ENCODE measurements at regions not wholly inside any gene's neighbourhood (a gene's known extent, or its start where the extent isn't known, plus 50 kb on each side); places are given as distances from the start of the nearest gene placed in this dataset.
"Not testable (repeated sequence)": the region's sequence is repeated elsewhere in the genome, so short reads cannot be mapped to it uniquely, and the experiment has no call there.

DNA sequence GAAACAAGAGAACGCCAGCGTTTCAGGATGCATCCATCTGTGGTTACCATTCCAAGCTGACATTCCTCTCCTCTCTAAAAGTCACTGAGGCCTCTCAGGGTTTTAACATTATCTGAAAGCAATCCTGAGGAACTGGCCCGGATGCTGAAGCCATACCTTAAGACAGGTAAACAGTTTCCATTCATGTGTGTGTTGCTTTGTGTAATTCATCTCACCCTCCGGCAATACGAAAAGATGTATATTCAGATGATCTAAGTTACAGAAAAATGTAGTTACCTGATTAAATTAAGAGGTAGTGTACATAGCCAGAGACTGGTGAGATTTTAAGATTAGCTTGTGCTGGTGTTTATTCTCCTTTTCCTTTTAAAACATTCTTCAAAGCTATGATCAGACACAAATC is 68.4 kb upstream of the BACH2 start:
- Histone ChIP-seq H3K9me3 (ENCODE audit: control insufficient read depth in 5 of 5, low read length in 5 of 5) (no peaks in the 10 kb centered on the region), H3K27ac (ENCODE audit: low read depth, low read length) (no peak overlapping the region)

DNA sequence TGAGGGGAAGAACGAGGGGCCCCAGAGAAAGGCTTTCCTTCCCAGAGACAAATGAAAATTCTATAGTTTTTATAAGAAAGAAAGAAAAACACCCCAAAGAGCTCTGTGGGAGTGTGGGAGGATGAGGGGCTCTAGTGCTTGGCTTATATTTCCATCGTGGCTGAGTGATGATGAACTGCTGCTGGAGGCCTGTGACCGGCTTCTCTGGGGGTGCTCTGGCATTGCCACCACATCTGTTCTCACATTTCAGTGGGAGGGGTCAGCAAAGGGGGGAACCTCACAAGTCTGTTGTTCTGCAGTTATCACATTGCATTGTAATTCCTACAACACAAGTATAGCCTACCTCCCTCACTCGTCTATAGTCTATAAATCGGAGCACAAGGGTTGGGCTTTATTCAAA is 67.6 kb upstream of the BACH2 start:
- Histone ChIP-seq H3K36me3 (ENCODE audit: control insufficient read depth in 5 of 5, insufficient read depth in 5 of 5, low read length in 5 of 5) (no peaks in the 10 kb centered on the region), H3K27me3 (ENCODE audit: control insufficient read depth in 5 of 5, insufficient read depth in 4 of 5, low read length in 5 of 5) (no peaks in the 10 kb centered on the region), H3K4me1 (ENCODE audit: control insufficient read depth in 5 of 5, insufficient read depth in 5 of 5, low read length in 5 of 5) (peaks cover 0 to 10% (median 7%) of the 10 kb centered on the region in 5 donors), H3K9ac (ENCODE audit: low read length in 5 of 5) (no peak overlapping the region), H3K4me3 (ENCODE audit: low read depth in 1 of 5, low read length in 5 of 5) (no peak overlapping the region), H3K27ac (ENCODE audit: low read depth, low read length) (no peak overlapping the region), H3K9me3 (ENCODE audit: control insufficient read depth in 5 of 5, low read length in 5 of 5) (no peaks in the 10 kb centered on the region)

More for the DNA sequence above, 68.4 kb upstream of the BACH2 start:
- Histone ChIP-seq H3K4me3 (ENCODE audit: low read depth in 1 of 5, low read length in 5 of 5) (no peak overlapping the region), H3K9ac (ENCODE audit: low read length in 5 of 5) (no peak overlapping the region), H3K27me3 (ENCODE audit: control insufficient read depth in 5 of 5, insufficient read depth in 4 of 5, low read length in 5 of 5) (no peaks in the 10 kb centered on the region), H3K4me1 (ENCODE audit: control insufficient read depth in 5 of 5, insufficient read depth in 5 of 5, low read length in 5 of 5) (peaks cover 0 to 12% (median 8%) of the 10 kb centered on the region in 5 donors), H3K36me3 (ENCODE audit: control insufficient read depth in 5 of 5, insufficient read depth in 5 of 5, low read length in 5 of 5) (no peaks in the 10 kb centered on the region)

DNA sequence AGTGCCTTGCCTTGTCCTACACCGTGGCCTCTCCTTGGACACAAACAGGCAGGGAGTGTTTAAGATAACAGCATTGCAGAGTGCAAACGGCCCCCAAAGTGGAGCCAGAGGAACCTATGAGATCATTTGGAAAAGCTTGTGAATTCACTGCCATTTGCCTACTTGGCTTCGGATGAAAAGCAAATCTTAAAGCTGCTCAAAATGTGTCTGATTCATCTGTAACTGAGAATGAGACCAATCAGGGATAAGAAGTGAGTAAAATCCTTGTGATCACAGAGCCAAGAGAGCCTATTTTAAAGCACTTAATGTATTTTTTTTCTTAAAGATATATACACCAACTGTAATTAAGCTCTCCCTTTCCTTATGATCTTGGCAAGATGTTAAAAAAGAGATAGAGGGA is 65.7 kb upstream of the BACH2 start:
- no peaks in the 10 kb centered on the region for H3K36me3 ChIP-seq (ENCODE audit: control insufficient read depth in 5 of 5, insufficient read depth in 5 of 5, low read length in 5 of 5)
- H3K9me3 ChIP-seq (ENCODE audit: control insufficient read depth in 5 of 5, low read length in 5 of 5) = no peaks in the 10 kb centered on the region

DNA sequence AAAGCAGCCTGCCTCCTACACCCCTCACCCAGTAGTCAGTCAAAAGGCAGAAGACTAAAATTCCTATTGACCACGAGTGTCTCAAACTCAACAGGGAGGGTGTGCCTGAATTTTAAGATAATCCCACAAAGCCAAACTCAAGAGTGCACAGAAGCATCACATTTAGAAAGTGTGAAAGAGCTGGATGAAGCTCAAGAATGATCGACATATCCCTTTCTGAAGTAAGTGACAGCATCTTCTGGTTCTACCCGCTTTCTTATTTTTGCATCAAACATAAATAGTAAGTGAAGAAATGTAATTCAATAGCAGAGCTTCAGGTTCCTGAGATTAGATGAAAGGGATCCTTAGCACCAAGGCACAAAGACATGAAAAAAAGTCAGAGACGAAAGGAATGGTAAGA is 64.5 kb upstream of the BACH2 start:
- H3K36me3 ChIP-seq (ENCODE audit: control insufficient read depth in 5 of 5, insufficient read depth in 5 of 5, low read length in 5 of 5) = no peaks in the 10 kb centered on the region
- no peak overlapping the region for H3K9ac ChIP-seq (ENCODE audit: low read length in 5 of 5)
- H3K27me3 ChIP-seq (ENCODE audit: control insufficient read depth in 5 of 5, insufficient read depth in 4 of 5, low read length in 5 of 5) = peaks cover 0 to under 1% (median 0%) of the 10 kb centered on the region in 5 donors
- H3K4me3 ChIP-seq (ENCODE audit: low read depth in 1 of 5, low read length in 5 of 5) = no peak overlapping the region
- no peak overlapping the region for H3K27ac ChIP-seq (ENCODE audit: low read depth, low read length)
- no peaks in the 10 kb centered on the region for H3K9me3 ChIP-seq (ENCODE audit: control insufficient read depth in 5 of 5, low read length in 5 of 5)
- peaks cover 0 to 7% (median 0%) of the 10 kb centered on the region in 5 donors for H3K4me1 ChIP-seq (ENCODE audit: control insufficient read depth in 5 of 5, insufficient read depth in 5 of 5, low read length in 5 of 5)

More for the DNA sequence above, 65.7 kb upstream of the BACH2 start:
- Histone ChIP-seq H3K4me1 (ENCODE audit: control insufficient read depth in 5 of 5, insufficient read depth in 5 of 5, low read length in 5 of 5) (peaks cover 0 to 7% (median 0%) of the 10 kb centered on the region in 5 donors), H3K9ac (ENCODE audit: low read length in 5 of 5) (no peak overlapping the region), H3K4me3 (ENCODE audit: low read depth in 1 of 5, low read length in 5 of 5) (no peak overlapping the region), H3K27ac (ENCODE audit: low read depth, low read length) (no peak overlapping the region), H3K27me3 (ENCODE audit: control insufficient read depth in 5 of 5, insufficient read depth in 4 of 5, low read length in 5 of 5) (no peaks in the 10 kb centered on the region)

DNA sequence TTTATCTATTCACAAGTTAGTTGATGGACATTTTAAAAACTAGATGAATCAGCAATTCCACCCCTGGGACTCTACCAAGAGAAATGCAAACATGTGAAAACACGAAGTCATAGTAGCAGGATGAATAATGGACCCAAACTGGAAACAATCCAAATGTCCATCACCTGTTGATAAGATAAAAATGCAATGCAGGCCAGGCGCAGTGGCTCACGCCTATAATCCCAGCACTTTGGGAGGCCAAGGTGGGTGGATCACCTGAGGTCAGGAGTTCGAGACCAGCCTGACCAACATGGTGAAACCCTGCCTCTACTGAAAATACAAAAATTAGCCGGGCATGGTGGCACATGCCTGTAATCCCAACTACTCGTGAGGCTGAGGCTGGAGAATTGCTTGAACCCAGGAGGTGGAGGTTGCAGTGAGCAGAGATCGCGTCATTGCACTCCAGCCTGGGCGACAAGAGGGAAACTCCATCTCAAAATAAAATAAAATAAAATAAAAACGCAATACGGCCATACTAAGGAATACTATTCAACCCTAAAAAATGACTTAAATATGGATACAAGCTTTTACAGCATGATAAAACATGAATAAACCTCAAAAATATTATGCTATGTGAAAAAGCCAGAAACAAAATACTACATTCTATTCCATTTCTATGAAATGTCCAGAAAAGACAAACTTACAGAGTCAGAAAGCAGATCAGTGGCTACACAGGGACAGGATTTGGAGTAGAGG is 61.6 kb upstream of the BACH2 start:
- not testable (repeated sequence) for H3K27ac ChIP-seq (ENCODE audit: low read depth, low read length); H3K9me3 ChIP-seq (ENCODE audit: control insufficient read depth in 5 of 5, low read length in 5 of 5); H3K36me3 ChIP-seq (ENCODE audit: control insufficient read depth in 5 of 5, insufficient read depth in 5 of 5, low read length in 5 of 5); H3K4me1 ChIP-seq (ENCODE audit: control insufficient read depth in 5 of 5, insufficient read depth in 5 of 5, low read length in 5 of 5); H3K4me3 ChIP-seq (ENCODE audit: low read depth in 1 of 5, low read length in 5 of 5); H3K9ac ChIP-seq (ENCODE audit: low read length in 5 of 5); H3K27me3 ChIP-seq (ENCODE audit: control insufficient read depth in 5 of 5, insufficient read depth in 4 of 5, low read length in 5 of 5)

DNA sequence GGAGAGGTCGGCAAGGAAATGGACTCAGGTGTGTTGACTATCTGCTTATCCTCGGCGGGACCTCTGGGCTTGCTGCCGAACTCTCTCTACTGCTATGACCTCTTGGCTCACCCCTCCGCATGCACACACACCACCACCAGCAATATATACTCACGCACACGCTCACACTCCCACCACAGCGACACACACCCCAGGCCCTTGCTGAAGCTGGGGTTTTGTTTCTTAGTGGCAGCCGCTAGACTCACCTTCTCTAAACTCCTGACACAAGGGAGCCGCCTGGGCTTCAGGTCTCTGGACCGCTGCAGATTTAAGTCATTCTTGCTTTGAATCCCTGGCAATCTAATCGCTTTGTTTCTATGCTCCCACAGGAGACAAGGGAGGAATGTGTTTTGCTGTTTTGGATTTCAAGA is 59.4 kb upstream of the BACH2 start:
- Histone ChIP-seq H3K9me3 (ENCODE audit: control insufficient read depth in 5 of 5, low read length in 5 of 5) (no peaks in the 10 kb centered on the region), H3K4me3 (ENCODE audit: low read depth in 1 of 5, low read length in 5 of 5) (peak overlapping the region in 1 of 5 donors; percentile 45), H3K4me1 (ENCODE audit: control insufficient read depth in 5 of 5, insufficient read depth in 5 of 5, low read length in 5 of 5) (peaks cover 0 to 5% (median 0%) of the 10 kb centered on the region in 5 donors), H3K27me3 (ENCODE audit: control insufficient read depth in 5 of 5, insufficient read depth in 4 of 5, low read length in 5 of 5) (peaks cover 0 to 4% (median 0%) of the 10 kb centered on the region in 5 donors), H3K9ac (ENCODE audit: low read length in 5 of 5) (no peak overlapping the region), H3K36me3 (ENCODE audit: control insufficient read depth in 5 of 5, insufficient read depth in 5 of 5, low read length in 5 of 5) (no peaks in the 10 kb centered on the region), H3K27ac (ENCODE audit: low read depth, low read length) (no peak overlapping the region)

DNA sequence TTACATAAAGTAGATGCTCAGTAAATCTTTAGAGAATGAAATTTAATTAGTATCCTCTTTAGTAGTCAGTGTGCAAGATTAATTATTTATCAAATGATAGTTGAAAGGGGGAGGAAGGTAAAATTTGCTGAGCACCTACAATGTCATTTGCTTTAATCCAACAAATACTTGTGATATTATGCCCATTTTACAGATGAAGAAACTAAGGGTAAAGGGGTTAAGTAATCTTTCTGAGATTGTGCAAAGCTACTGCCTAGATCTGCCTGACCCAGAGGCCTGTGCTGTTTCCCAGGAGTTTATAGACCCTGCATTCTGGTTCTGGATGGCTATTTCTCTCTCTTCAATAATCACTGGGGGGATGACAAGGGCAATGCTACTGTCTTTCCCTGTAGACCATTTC is 58.3 kb upstream of the BACH2 start:
- H3K9me3 ChIP-seq (ENCODE audit: control insufficient read depth in 5 of 5, low read length in 5 of 5) = no peaks in the 10 kb centered on the region
- no peaks in the 10 kb centered on the region for H3K36me3 ChIP-seq (ENCODE audit: control insufficient read depth in 5 of 5, insufficient read depth in 5 of 5, low read length in 5 of 5)
- no peak overlapping the region for H3K4me3 ChIP-seq (ENCODE audit: low read depth in 1 of 5, low read length in 5 of 5)

DNA sequence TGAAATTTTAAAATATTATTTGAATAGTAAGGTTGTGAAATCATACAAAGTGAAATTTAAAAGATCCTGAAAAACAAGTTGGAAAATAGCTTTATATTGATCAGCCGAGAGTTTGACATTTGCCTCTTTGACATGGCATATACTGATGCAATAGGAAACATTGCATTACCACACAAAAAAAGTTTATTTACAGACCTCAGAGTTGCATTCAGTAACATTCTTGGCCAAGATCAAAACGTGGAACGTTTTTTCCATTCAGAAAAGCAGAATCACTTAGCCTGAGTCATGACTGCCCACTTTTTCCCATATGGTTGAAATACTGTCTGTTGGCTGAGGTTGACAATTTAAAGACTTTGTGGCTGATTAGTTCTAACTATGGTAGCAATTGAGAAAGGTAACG is 55.1 kb upstream of the BACH2 start:
- no peaks in the 10 kb centered on the region for H3K36me3 ChIP-seq (ENCODE audit: control insufficient read depth in 5 of 5, insufficient read depth in 5 of 5, low read length in 5 of 5)
- H3K4me3 ChIP-seq (ENCODE audit: low read depth in 1 of 5, low read length in 5 of 5) = no peak overlapping the region
- H3K9me3 ChIP-seq (ENCODE audit: control insufficient read depth in 5 of 5, low read length in 5 of 5) = no peaks in the 10 kb centered on the region
- H3K27me3 ChIP-seq (ENCODE audit: control insufficient read depth in 5 of 5, insufficient read depth in 4 of 5, low read length in 5 of 5) = peaks cover 0 to 4% (median 0%) of the 10 kb centered on the region in 5 donors
- no peak overlapping the region for H3K27ac ChIP-seq (ENCODE audit: low read depth, low read length)
- H3K4me1 ChIP-seq (ENCODE audit: control insufficient read depth in 5 of 5, insufficient read depth in 5 of 5, low read length in 5 of 5) = peaks cover 0 to 5% (median 0%) of the 10 kb centered on the region in 5 donors
- no peak overlapping the region for H3K9ac ChIP-seq (ENCODE audit: low read length in 5 of 5)

More for the DNA sequence above, 58.3 kb upstream of the BACH2 start:
- Histone ChIP-seq H3K4me1 (ENCODE audit: control insufficient read depth in 5 of 5, insufficient read depth in 5 of 5, low read length in 5 of 5) (peaks cover 0 to 5% (median 0%) of the 10 kb centered on the region in 5 donors), H3K27ac (ENCODE audit: low read depth, low read length) (no peak overlapping the region), H3K27me3 (ENCODE audit: control insufficient read depth in 5 of 5, insufficient read depth in 4 of 5, low read length in 5 of 5) (peaks cover 0 to 4% (median 0%) of the 10 kb centered on the region in 5 donors), H3K9ac (ENCODE audit: low read length in 5 of 5) (no peak overlapping the region)

DNA sequence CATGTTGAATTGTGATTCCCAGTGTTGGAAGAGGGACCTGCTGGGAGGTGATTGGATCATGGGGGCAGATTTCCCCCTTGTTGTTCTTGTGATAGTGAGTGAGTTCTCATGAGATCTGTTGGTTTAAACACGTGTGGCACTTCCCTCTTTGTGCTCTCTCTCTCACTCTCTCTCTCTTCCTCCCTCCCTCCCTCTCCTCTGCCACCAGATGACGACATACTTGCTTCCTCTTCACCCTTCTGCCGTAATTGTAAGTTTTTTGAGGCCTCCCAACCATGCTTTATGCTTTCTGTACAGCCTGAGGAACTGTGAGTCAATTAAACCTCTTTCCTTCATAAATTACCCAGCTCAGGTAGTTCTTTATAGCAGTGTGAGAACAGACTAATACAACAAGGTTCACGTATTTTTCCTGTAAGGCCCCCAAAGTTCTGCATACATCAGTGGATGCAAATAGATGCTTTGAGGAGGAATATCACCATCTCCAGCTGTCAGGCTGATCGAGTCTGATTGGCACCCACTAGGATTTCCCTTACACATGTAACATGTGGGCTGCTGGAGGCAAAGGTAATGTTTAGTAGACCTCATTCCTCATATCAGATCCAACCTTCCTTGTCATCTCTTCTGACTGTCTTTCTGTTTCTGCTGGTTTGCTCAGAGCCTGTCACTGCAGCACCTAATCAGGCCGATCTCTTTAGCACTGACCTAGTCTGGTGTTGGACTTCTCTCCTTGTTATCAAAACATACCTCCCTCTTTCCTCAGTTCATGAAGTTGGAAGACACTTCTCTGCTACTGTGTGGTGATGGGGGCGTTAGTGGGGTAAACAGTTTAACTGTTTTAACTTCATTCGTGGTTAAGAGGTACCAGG is 54.3 kb upstream of the BACH2 start:
- Histone ChIP-seq H3K9ac (ENCODE audit: low read length in 5 of 5) (no peak overlapping the region), H3K27me3 (ENCODE audit: control insufficient read depth in 5 of 5, insufficient read depth in 4 of 5, low read length in 5 of 5) (peaks cover 0 to 3% (median 0%) of the 10 kb centered on the region in 5 donors), H3K9me3 (ENCODE audit: control insufficient read depth in 5 of 5, low read length in 5 of 5) (no peaks in the 10 kb centered on the region), H3K4me1 (ENCODE audit: control insufficient read depth in 5 of 5, insufficient read depth in 5 of 5, low read length in 5 of 5) (peaks cover 0 to 1% (median 0%) of the 10 kb centered on the region in 5 donors), H3K36me3 (ENCODE audit: control insufficient read depth in 5 of 5, insufficient read depth in 5 of 5, low read length in 5 of 5) (no peaks in the 10 kb centered on the region), H3K4me3 (ENCODE audit: low read depth in 1 of 5, low read length in 5 of 5) (no peak overlapping the region), H3K27ac (ENCODE audit: low read depth, low read length) (no peak overlapping the region)

DNA sequence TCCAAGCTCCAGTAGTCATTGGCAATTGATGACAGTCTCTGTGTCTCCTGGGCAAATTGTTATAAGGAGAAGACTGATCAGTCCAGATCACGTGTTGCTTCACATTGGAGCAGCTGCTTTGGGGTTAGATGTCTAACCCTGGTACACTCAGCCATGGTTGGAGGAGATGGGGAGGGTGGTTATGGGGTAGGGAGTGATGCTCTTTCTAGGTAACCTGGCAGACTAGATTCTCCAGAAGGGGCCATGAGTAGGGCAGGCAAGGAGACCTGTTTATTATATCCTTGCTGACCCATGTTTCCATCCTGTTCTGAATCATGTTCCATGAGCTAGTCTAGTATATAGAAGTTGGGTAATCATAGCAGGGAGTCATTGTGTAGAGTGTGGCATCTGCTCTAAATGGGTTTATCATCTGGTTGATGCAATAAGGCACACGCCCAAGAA is 50.8 kb upstream of the BACH2 start:
- H3K27ac ChIP-seq (ENCODE audit: low read depth, low read length) = no peak overlapping the region
- no peak overlapping the region for H3K4me3 ChIP-seq (ENCODE audit: low read depth in 1 of 5, low read length in 5 of 5)
- H3K36me3 ChIP-seq (ENCODE audit: control insufficient read depth in 5 of 5, insufficient read depth in 5 of 5, low read length in 5 of 5) = no peaks in the 10 kb centered on the region
- no peaks in the 10 kb centered on the region for H3K9me3 ChIP-seq (ENCODE audit: control insufficient read depth in 5 of 5, low read length in 5 of 5)
- H3K4me1 ChIP-seq (ENCODE audit: control insufficient read depth in 5 of 5, insufficient read depth in 5 of 5, low read length in 5 of 5) = no peaks in the 10 kb centered on the region
- H3K9ac ChIP-seq (ENCODE audit: low read length in 5 of 5) = no peak overlapping the region
- H3K27me3 ChIP-seq (ENCODE audit: control insufficient read depth in 5 of 5, insufficient read depth in 4 of 5, low read length in 5 of 5) = peaks cover 0 to 3% (median 0%) of the 10 kb centered on the region in 5 donors
